SU-DHL-6 (cell line): ENCODE measurements at regions not wholly inside any gene's neighbourhood (a gene's known extent, or its start where the extent isn't known, plus 50 kb on each side); places are given as distances from the start of the nearest gene placed in this dataset.

Source experiments
- H2AFZ ChIP-seq: fragments of 200-600 bp; sonication (generic); 2 replicates; pipeline ENCODE4 v1.6.1; 2014; ENCODE audit warnings: low read depth, mild to moderate bottlenecking, moderate library complexity, mixed read lengths, antibody characterized with exemption, low read length; ENCODE audit not compliant: severe bottlenecking
- H3F3A ChIP-seq: fragments of 200-600 bp; shearing (Covaris generic); 2 replicates; pipeline ENCODE4 v1.6.0; 2016; ENCODE audit warnings: antibody characterized with exemption, mild to moderate bottlenecking; ENCODE audit not compliant: insufficient read depth
- H3K27ac ChIP-seq: fragments of 200-600 bp; sonication (generic); 2 replicates; pipeline ENCODE4 v1.5.1; 2016; ENCODE audit warnings: low read depth, mild to moderate bottlenecking, low read length, moderate library complexity, mixed read lengths
- H3K27me3 ChIP-seq: fragments of 200-600 bp; sonication (generic), shearing (Covaris generic); 2 replicates; pipeline ENCODE4 v1.6.0; 2014; ENCODE audit warnings: mild to moderate bottlenecking, low read length
- H3K36me3 ChIP-seq: fragments of 200-600 bp; sonication (generic); 2 replicates; pipeline ENCODE4 v1.6.1; 2014; ENCODE audit warnings: mild to moderate bottlenecking, low read length, mixed read lengths
- H3K4me2 ChIP-seq: fragments of 300-600, 200-600 bp; shearing (Covaris generic), sonication (generic); 2 replicates; pipeline ENCODE4 v1.6.0; 2014; ENCODE audit warnings: low read length, low read depth, mild to moderate bottlenecking; ENCODE audit not compliant: poor library complexity, severe bottlenecking
- H3K4me3 ChIP-seq: fragments of 200-600 bp; sonication (generic); 2 replicates; pipeline ENCODE4 v1.5.1; 2014; ENCODE audit warnings: antibody characterized with exemption, low read length, mild to moderate bottlenecking, mixed read lengths; ENCODE audit not compliant: insufficient read depth, poor library complexity, severe bottlenecking
- H3K79me2 ChIP-seq: fragments of 200-600 bp; sonication (generic); 2 replicates; pipeline ENCODE4 v1.6.1; 2014; ENCODE audit warnings: mild to moderate bottlenecking, low read length, moderate library complexity; ENCODE audit not compliant: insufficient read depth
- H3K9ac ChIP-seq: fragments of 200-600 bp; sonication (generic); 2 replicates; pipeline ENCODE4 v1.7.0; 2014; ENCODE audit warnings: mild to moderate bottlenecking, low read length
- H3K9me2 ChIP-seq: fragments of 200-600 bp; sonication (generic); replicated peaks from 2 replicates; pipeline ENCODE4 v1.6.1; 2014; ENCODE audit warnings: low read length; ENCODE audit not compliant: insufficient read depth
- H3K9me3 ChIP-seq: fragments of 200-600 bp; sonication (generic); 2 replicates; pipeline ENCODE4 v1.6.1; 2014; ENCODE audit warnings: low read length, mixed read lengths; ENCODE audit not compliant: insufficient read depth
- H4K20me1 ChIP-seq: fragments of 200-600 bp; sonication (generic); 2 replicates; pipeline ENCODE4 v1.6.1; 2014; ENCODE audit warnings: low read depth, mild to moderate bottlenecking, antibody characterized with exemption, low read length, moderate library complexity, mixed read lengths
- EZH2phosphoT487 ChIP-seq: fragments of 200-600 bp; sonication (generic), shearing (Covaris generic); conservative IDR thresholded peaks from 2 replicates; pipeline ENCODE4 v1.6.1; 2018; ENCODE audit warnings: mild to moderate bottlenecking, antibody characterized with exemption, low read length, moderate library complexity, mixed read lengths
- TF ChIP-seq, protein P1 (sequence below): fragments of 200-600 bp; sonication (generic); IDR thresholded peaks from one replicate; pipeline ENCODE4 v1.5.1; 2017; ENCODE audit warnings: antibody characterized with exemption, mild to moderate bottlenecking, low read length, moderate library complexity; ENCODE audit not compliant: insufficient read depth, poor library complexity, severe bottlenecking

DNA sequence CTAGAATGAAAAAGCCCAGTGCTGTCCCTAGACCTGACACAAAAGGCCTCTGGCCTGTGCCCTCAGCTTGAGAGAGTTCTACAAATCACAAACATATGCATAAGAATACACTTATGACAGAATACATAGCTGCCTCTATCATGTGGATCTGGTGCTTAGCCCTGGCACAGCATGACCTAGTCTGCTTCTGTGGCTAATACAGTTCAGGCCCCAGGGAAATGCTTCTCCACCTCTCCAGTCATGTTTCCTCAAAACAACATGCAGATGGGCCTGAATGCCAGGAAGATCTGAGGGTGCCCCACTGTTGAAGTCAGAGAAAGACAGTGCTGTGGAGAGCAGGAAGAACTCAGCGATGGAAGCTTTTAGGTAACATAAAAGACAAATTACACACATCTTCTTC, 231.9 kb upstream of the SALL1 start:
- TF ChIP-seq, protein P1, sequence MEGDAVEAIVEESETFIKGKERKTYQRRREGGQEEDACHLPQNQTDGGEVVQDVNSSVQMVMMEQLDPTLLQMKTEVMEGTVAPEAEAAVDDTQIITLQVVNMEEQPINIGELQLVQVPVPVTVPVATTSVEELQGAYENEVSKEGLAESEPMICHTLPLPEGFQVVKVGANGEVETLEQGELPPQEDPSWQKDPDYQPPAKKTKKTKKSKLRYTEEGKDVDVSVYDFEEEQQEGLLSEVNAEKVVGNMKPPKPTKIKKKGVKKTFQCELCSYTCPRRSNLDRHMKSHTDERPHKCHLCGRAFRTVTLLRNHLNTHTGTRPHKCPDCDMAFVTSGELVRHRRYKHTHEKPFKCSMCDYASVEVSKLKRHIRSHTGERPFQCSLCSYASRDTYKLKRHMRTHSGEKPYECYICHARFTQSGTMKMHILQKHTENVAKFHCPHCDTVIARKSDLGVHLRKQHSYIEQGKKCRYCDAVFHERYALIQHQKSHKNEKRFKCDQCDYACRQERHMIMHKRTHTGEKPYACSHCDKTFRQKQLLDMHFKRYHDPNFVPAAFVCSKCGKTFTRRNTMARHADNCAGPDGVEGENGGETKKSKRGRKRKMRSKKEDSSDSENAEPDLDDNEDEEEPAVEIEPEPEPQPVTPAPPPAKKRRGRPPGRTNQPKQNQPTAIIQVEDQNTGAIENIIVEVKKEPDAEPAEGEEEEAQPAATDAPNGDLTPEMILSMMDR, result no peak
- TF ChIP-seq EZH2phosphoT487, result no peak
- H3K4me2 ChIP-seq, result no peak overlapping the region
- H3F3A ChIP-seq, result no peaks in the 10 kb centered on the region
- H3K9me3 ChIP-seq, result no peaks in the 10 kb centered on the region
- H3K79me2 ChIP-seq, result no peaks in the 10 kb centered on the region
- H2AFZ ChIP-seq, result no peak overlapping the region
- no peak overlapping the region for H3K27ac ChIP-seq
- no peak overlapping the region for H3K9ac ChIP-seq
- no peaks in the 10 kb centered on the region for H3K27me3 ChIP-seq
- no peaks in the 10 kb centered on the region; the same call in 1 of the 2 replicates for H3K9me2 ChIP-seq
- H3K36me3 ChIP-seq, result no peaks in the 10 kb centered on the region
- no peaks in the 10 kb centered on the region for H4K20me1 ChIP-seq
- no peak overlapping the region for H3K4me3 ChIP-seq

DNA sequence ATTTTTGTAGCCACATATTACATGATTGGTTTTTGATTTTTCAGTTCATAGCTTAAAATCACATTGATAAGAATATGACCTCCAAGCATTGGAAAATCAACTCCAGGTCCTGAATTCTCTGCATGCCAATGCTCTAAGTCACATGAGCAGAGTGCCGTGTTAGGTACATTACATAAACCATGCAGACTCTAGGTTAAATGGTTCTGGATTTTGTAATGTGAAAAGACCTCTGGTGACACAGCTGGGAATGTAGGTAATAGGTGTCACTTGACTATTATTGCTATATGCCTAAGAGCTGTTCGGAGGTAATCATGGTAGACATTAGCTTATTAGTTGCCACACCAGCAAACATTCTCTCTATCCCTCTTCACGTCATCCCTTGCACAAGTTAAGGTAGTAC, 231.1 kb upstream of the SALL1 start:
- Histone ChIP-seq H4K20me1 (no peaks in the 10 kb centered on the region), H3F3A (no peaks in the 10 kb centered on the region), H3K79me2 (no peaks in the 10 kb centered on the region), H3K27me3 (no peaks in the 10 kb centered on the region), H2AFZ (no peak overlapping the region), H3K9ac (no peak overlapping the region), H3K9me2 (no peaks in the 10 kb centered on the region; the same call in 1 of the 2 replicates), H3K9me3 (no peaks in the 10 kb centered on the region), H3K4me3 (no peak overlapping the region), H3K27ac (no peak overlapping the region), H3K36me3 (no peaks in the 10 kb centered on the region), H3K4me2 (no peak overlapping the region)
- TF ChIP-seq, protein P1, result no peak
- no peak for TF ChIP-seq EZH2phosphoT487

DNA sequence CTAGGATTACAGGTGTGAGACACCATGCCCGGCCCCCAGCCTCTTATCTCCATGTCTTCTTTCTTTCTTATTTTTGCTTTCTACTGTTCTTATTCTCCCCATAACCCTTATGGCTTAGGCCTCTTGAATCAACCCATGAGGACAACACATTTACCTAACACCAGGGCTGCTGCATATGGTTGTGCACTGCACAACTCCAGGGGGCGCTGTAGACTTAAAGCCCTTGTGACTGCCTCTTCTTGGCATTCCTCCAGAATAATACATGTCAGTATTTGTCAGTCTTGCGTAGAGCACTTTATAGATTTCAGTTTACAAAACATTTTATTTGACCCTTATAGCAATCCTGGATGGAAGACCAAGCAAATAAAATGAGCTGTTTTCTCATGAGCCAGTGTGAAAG, 225.0 kb upstream of the SALL1 start:
- no peak overlapping the region for H3K4me2 ChIP-seq
- H3F3A ChIP-seq, result no peaks in the 10 kb centered on the region
- no peak overlapping the region for H3K27ac ChIP-seq
- no peaks in the 10 kb centered on the region for H3K9me2 ChIP-seq
- no peaks in the 10 kb centered on the region for H3K27me3 ChIP-seq
- no peaks in the 10 kb centered on the region for H4K20me1 ChIP-seq
- no peak overlapping the region for H2AFZ ChIP-seq
- no peaks in the 10 kb centered on the region for H3K36me3 ChIP-seq
- no peak for TF ChIP-seq EZH2phosphoT487
- TF ChIP-seq, protein P1, result no peak
- no peak overlapping the region for H3K9ac ChIP-seq
- H3K9me3 ChIP-seq, result no peaks in the 10 kb centered on the region
- H3K4me3 ChIP-seq, result no peak overlapping the region
- no peaks in the 10 kb centered on the region for H3K79me2 ChIP-seq
